PFSK-1 (cell line): ENCODE measurements at regions not wholly inside any gene's neighbourhood (a gene's known extent, or its start where the extent isn't known, plus 50 kb on each side); places are given as distances from the start of the nearest gene placed in this dataset.

ENCODE experiments used
- FOXP2 ChIP-seq: optimal IDR thresholded peaks from 2 replicates; pipeline ENCODE3; 2011; ENCODE audit warnings: borderline replicate concordance, control low read depth, inconsistent platforms; ENCODE audit not compliant: insufficient read depth; ENCODE audit errors: extremely low read length, extremely low read depth
- POLR2AphosphoS5 ChIP-seq: IDR thresholded peaks from 2 replicates; pipeline ENCODE4 v1.6.1; 2012; ENCODE audit warnings: low read depth, mild to moderate bottlenecking, control low read depth, low read length, moderate library complexity
- REST ChIP-seq, 2 experiments: IDR thresholded peaks; 2 replicates each; pipeline versions ENCODE4 v1.6.1 to v1.8.0; 2011 to 2012; ENCODE audit warnings: low read depth in 2 of 2, low read length in 2 of 2, control low read depth in 1 of 2, inconsistent platforms in 1 of 2, mild to moderate bottlenecking in 1 of 2, moderate library complexity in 1 of 2; ENCODE audit not compliant: insufficient read depth in 1 of 2
- SIN3A ChIP-seq: IDR thresholded peaks from 2 replicates; pipeline ENCODE4 v1.6.1; 2012; ENCODE audit warnings: mild to moderate bottlenecking, low read length, moderate library complexity, borderline replicate concordance; ENCODE audit not compliant: insufficient read depth
- TAF1 ChIP-seq: IDR thresholded peaks from 2 replicates; pipeline ENCODE4 v1.6.1; 2012; ENCODE audit warnings: low read length, control low read depth, borderline replicate concordance; ENCODE audit not compliant: insufficient read depth

- TF ChIP-seq SIN3A (no peak), FOXP2 (no peak), REST (IDR thresholded peaks at IDR 0.05; ENCODE audit: insufficient read depth in 1 of 2, low read depth in 2 of 2, low read length in 2 of 2) (no peak), POLR2AphosphoS5 (no peak), TAF1 (no peak)
These were observed 724.8 kb downstream of the C12orf50 start for GRCh38 chr12:87304406-87304805.

GRCh38 chr12:87303396-87304012 lies 725.7 kb downstream of the C12orf50 start:
- no peak for TF ChIP-seq REST (IDR thresholded peaks at IDR 0.05; ENCODE audit: insufficient read depth in 1 of 2, low read depth in 2 of 2, low read length in 2 of 2)
- TF ChIP-seq SIN3A = no peak
- no peak for TF ChIP-seq POLR2AphosphoS5
- TF ChIP-seq TAF1 = no peak

- TF ChIP-seq SIN3A = no peak
- no peak for TF ChIP-seq TAF1
- no peak for TF ChIP-seq POLR2AphosphoS5
- no peak for TF ChIP-seq FOXP2
- TF ChIP-seq REST (IDR thresholded peaks at IDR 0.05; ENCODE audit: insufficient read depth in 1 of 2, low read depth in 2 of 2, low read length in 2 of 2) = no peak
These were observed 727.0 kb downstream of the C12orf50 start for GRCh38 chr12:87302126-87302745.

- TF ChIP-seq REST (IDR thresholded peaks at IDR 0.05; ENCODE audit: insufficient read depth in 1 of 2, low read depth in 2 of 2, low read length in 2 of 2) = no peak
- TF ChIP-seq TAF1 = no peak
- no peak for TF ChIP-seq POLR2AphosphoS5
- TF ChIP-seq SIN3A = no peak
- TF ChIP-seq FOXP2 = no peak
These were observed 738.7 kb downstream of the C12orf50 start for GRCh38 chr12:87290505-87290904.

GRCh38 chr12:87283886-87284285 lies 745.3 kb downstream of the C12orf50 start:
- TF ChIP-seq FOXP2 = no peak
- TF ChIP-seq REST (IDR thresholded peaks at IDR 0.05; ENCODE audit: insufficient read depth in 1 of 2, low read depth in 2 of 2, low read length in 2 of 2) = no peak
- no peak for TF ChIP-seq SIN3A
- TF ChIP-seq TAF1 = no peak
- TF ChIP-seq POLR2AphosphoS5 = no peak
